HG03520 (cell line): ENCODE measurements at regions not wholly inside any gene's neighbourhood (a gene's known extent, or its start where the extent isn't known, plus 50 kb on each side); places are given as distances from the start of the nearest gene placed in this dataset.
"Not testable (repeated sequence)": the region's sequence is repeated elsewhere in the genome, so short reads cannot be mapped to it uniquely, and the experiment has no call there.

Experiments
- ATAC-seq: cut with Tn5 transposase; IDR thresholded peaks from one replicate; pipeline ENCODE4 v1.9.1; 2021; ENCODE audit warnings: mild to moderate bottlenecking, moderate library complexity; ENCODE audit not compliant: unreplicated experiment

- ATAC-seq: no peak
These were observed 169.6 kb upstream of the RASSF8 start for GRCh38 chr12:25788707-25789442.

- no peak for ATAC-seq
These were observed 168.9 kb upstream of the RASSF8 start for GRCh38 chr12:25789541-25789944.

GRCh38 chr12:25792031-25792430 is 166.5 kb upstream of the RASSF8 start:
- no peak for ATAC-seq

- ATAC-seq: no peak
These were observed 165.3 kb upstream of the RASSF8 start for GRCh38 chr12:25793196-25793595.

GRCh38 chr12:25794571-25794970 is 163.9 kb upstream of the RASSF8 start:
- ATAC-seq: no peak

- no peak for ATAC-seq
These were observed 161.9 kb upstream of the RASSF8 start for GRCh38 chr12:25796523-25797000.

- ATAC-seq: no peak
These were observed 161.1 kb upstream of the RASSF8 start for GRCh38 chr12:25797386-25797785.

- no peak for ATAC-seq
These were observed 160.5 kb upstream of the RASSF8 start for GRCh38 chr12:25797949-25798348.

- no peak for ATAC-seq
These were observed 158.4 kb upstream of the RASSF8 start for GRCh38 chr12:25800101-25800500.

GRCh38 chr12:25801734-25802133 is 156.7 kb upstream of the RASSF8 start:
- ATAC-seq: no peak

GRCh38 chr12:25802143-25802542 is 156.3 kb upstream of the RASSF8 start:
- ATAC-seq: no peak

- not testable (repeated sequence) for ATAC-seq
These were observed 155.3 kb upstream of the RASSF8 start for GRCh38 chr12:25803029-25803664.

GRCh38 chr12:25804286-25804685 is 154.2 kb upstream of the RASSF8 start:
- not testable (repeated sequence) for ATAC-seq

- ATAC-seq: no peak
These were observed 152.2 kb upstream of the RASSF8 start for GRCh38 chr12:25806271-25806670.

GRCh38 chr12:25808604-25809003 is 149.9 kb upstream of the RASSF8 start:
- ATAC-seq: no peak

- no peak for ATAC-seq
These were observed 147.8 kb upstream of the RASSF8 start for GRCh38 chr12:25810683-25811082.

- peak; percentile 75 for ATAC-seq
These were observed 146.8 kb upstream of the RASSF8 start for GRCh38 chr12:25811656-25812126.

GRCh38 chr12:25812295-25812694 is 146.2 kb upstream of the RASSF8 start:
- ATAC-seq: no peak

- ATAC-seq: no peak
These were observed 144.6 kb upstream of the RASSF8 start for GRCh38 chr12:25813843-25814242.

GRCh38 chr12:25816637-25817036 is 141.8 kb upstream of the RASSF8 start:
- no peak for ATAC-seq

GRCh38 chr12:25817166-25817565 is 141.3 kb upstream of the RASSF8 start:
- no peak for ATAC-seq
